RWPE1 (cell line): ENCODE measurements at regions not wholly inside any gene's neighbourhood (a gene's known extent, or its start where the extent isn't known, plus 50 kb on each side); places are given as distances from the start of the nearest gene placed in this dataset.

Experiments
- CTCF ChIA-PET: fragments of 350-600 bp; sonication (Branson Sonifier 250); formaldehyde crosslinking; extraction: SDS; loops from one replicate; lab custom pipeline; 2021; lab: Yijun Ruan, JAX
- POLR2A ChIA-PET: fragments of 400-600 bp; formaldehyde crosslinking; extraction: SDS; loops from one replicate; lab custom pipeline; 2020; ENCODE audit warnings: antibody characterized with exemption; ENCODE audit not compliant: low non-redundant PET; lab: Yijun Ruan, JAX
- DNase-seq: peaks from one replicate; pipeline ENCODE4 v3.0.0; 2012; ENCODE audit warnings: low spot score
- H3K27ac ChIP-seq: fragments of 450-650 bp; 2 replicates; pipeline ENCODE4 v1.5.1; 2017
- TF ChIP-seq, protein P1 (sequence below): fragments of 450-650 bp; conservative IDR thresholded peaks from 2 replicates; pipeline ENCODE4 v1.5.1; 2017; ENCODE audit warnings: low read depth, mild to moderate bottlenecking

DNA sequence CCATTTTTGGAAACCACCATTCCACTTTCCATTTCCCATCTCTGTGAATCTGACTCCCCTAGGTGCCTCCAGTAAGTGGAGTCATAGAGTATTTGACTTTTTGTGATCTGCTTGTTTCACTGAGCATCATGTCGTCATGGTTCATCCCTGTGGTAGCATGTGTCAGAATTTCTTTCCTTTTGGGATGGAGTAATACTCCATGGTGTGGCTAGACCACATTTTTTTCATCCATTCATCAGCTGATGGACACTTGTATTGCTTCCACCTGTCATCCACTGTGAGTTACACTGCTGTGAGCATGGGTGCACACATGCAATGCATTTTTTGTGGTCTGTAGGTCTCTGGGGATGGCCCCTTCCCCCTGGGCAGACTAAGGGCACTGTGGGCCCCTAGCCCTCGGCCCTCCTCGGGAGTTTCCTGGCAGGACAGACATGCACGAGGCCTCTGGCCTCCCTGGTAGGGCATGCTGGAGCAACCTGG, 115.9 kb downstream of the GADD45G start:
- DNase-seq: no peak
- H3K27ac ChIP-seq: no peak overlapping the region
- ChIA-PET POLR2A (no interaction called here), CTCF (no interaction called here)
- TF ChIP-seq, protein P1, sequence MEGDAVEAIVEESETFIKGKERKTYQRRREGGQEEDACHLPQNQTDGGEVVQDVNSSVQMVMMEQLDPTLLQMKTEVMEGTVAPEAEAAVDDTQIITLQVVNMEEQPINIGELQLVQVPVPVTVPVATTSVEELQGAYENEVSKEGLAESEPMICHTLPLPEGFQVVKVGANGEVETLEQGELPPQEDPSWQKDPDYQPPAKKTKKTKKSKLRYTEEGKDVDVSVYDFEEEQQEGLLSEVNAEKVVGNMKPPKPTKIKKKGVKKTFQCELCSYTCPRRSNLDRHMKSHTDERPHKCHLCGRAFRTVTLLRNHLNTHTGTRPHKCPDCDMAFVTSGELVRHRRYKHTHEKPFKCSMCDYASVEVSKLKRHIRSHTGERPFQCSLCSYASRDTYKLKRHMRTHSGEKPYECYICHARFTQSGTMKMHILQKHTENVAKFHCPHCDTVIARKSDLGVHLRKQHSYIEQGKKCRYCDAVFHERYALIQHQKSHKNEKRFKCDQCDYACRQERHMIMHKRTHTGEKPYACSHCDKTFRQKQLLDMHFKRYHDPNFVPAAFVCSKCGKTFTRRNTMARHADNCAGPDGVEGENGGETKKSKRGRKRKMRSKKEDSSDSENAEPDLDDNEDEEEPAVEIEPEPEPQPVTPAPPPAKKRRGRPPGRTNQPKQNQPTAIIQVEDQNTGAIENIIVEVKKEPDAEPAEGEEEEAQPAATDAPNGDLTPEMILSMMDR: no peak

DNA sequence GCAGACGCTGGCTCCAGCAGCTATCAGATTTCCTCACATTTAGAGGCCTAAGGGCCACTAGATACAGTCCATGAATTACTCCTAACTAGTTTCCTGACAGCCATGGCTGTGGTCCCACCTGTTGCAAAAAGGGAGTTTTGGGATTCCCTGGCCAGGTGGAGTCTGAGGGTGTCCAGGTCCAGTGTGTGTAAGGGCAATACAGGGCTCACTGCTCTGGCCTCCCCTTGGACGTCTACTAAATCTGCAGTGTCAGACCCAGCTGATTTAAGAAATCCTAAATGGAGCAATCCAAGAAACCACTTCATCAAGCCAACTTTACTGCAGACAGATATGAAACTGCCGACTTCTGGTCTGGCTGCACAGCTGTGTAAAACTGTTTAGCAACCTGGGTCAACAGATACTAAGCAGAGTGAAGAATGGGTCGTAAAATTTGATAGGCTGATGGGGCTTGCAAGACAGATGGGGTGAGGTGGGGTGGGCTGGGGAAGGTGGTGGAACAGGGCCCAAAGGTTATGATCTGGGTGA, 116.4 kb downstream of the GADD45G start:
- TF ChIP-seq, protein P1: no peak
- H3K27ac ChIP-seq: no peak overlapping the region
- ChIA-PET CTCF (no interaction called here), POLR2A (no interaction called here)
- DNase-seq: no peak

DNA sequence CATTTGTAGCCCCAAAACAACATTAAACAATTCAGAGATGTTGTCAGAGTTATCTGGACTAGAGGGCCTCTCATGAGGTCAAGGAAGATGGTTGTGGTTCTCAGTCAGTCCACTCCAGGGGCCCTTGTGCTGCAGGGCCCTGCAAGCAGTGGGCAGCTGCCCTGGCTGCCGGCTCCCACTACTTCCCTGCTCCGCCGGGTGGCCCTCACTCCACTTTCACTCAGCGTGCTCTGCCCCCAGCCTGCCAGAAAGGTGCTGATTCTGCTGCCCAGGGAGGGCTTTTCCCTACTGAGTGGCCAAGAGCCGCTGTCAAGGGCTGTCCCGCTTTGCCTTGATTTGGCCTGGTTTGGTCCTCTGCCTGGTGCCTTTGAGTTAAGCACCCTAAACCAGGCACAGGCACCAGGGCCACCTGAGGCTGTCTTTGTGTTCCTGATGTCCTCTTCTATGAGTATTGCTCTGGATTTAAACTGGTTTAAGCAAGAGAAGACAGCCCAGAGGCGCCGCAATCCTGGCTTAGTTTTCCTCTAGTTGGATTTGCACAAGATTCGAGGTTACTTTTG, 117.2 kb downstream of the GADD45G start:
- ChIA-PET CTCF (no interaction called here), POLR2A (no interaction called here)
- TF ChIP-seq, protein P1: no peak
- no peak for DNase-seq
- no peak overlapping the region for H3K27ac ChIP-seq

DNA sequence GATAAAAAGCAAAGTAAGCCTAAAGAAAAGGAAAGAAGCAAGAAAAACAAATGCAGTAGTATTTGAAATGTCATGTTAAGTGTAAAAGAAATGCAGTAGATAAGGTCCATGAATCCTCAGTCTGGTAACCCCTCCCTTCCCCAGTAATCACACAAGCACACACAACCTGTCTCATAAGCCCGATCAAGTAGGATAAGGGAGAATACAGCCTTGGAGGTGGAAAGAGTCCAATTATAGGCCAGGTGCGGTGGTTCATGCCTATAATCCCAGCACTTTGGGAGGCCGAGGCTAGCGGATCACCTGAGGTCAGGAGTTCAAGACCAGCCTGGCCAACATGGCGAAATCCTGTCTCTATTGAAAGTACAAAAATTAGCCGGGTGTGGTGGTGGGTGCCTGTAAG, 117.9 kb downstream of the GADD45G start:
- TF ChIP-seq, protein P1: no peak
- no peak for DNase-seq
- no peak overlapping the region for H3K27ac ChIP-seq
- POLR2A ChIA-PET: no interaction called here
- CTCF ChIA-PET: no interaction called here

DNA sequence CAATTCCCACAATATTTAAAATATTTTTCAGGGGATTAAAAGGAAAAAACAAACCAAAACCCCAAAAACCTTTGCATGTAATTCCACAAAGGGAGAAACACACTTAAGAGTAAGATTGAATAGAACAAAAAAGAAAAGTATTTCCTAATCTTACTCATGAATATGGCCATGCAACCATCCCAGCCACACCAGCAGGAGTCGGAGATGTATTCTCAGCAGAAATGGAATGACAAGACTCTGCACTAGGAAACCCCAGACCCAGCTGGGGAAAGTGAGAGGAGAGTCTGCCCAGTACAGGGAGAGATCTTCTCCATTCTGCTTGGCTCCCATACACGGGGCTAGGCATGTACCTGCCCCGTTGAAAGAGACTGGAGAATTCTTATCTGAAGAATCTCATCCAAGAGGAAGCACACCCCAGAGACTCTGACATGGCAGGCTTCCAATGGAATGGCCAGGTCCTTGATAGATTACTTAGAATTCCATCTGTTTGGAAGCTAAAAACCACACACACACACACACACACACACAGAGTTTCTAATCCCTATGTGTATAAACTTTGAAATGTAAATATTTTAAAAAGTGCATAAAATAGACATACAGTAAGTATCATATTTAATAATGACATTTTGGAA, 118.8 kb downstream of the GADD45G start:
- CTCF ChIA-PET: interaction anchor here (0.5 kb wide), 1 partner anchor 55 kb away, joined by 3 read pairs; no protein-coding TSS in a partner anchor
- no peak overlapping the region for H3K27ac ChIP-seq
- TF ChIP-seq, protein P1: no peak
- POLR2A ChIA-PET: no interaction called here
- DNase-seq: no peak

DNA sequence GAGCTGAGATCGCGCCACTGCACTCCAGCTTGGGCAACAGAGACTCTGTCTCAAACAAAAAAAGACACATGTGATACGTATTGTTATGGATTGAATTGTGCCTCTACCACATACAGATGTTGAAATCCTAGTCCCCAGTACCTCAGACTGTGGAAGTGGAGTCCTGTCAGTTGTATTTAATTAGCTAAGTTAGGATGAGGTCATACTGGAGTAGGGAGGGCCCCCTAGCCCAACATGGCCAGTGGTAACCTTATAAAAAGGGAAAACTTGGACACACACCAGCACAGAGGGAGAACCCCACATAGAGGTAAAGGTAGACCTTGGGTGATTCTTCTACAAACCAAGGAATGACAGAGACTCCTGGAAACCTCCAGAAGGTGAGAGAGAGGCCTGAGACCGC, 119.8 kb downstream of the GADD45G start:
- ChIA-PET POLR2A (no interaction called here), CTCF (no interaction called here)
- H3K27ac ChIP-seq: no peak overlapping the region
- TF ChIP-seq, protein P1: no peak
- no peak for DNase-seq
